Loucy (cell line): ENCODE measurements at regions not wholly inside any gene's neighbourhood (a gene's known extent, or its start where the extent isn't known, plus 50 kb on each side); places are given as distances from the start of the nearest gene placed in this dataset.

Source experiments
- H2AFZ ChIP-seq: fragments of 200-600 bp; sonication (generic); 2 replicates; pipeline ENCODE4 v1.6.0; 2016; ENCODE audit warnings: antibody characterized with exemption, mild to moderate bottlenecking, low read length, moderate library complexity
- H3F3A ChIP-seq: fragments of 200-600 bp; 2 replicates; pipeline ENCODE4 v1.6.0; 2016; ENCODE audit warnings: antibody characterized with exemption, low read depth, mild to moderate bottlenecking
- H3K27me3 ChIP-seq: fragments of 200-600 bp; sonication (generic); 2 replicates; pipeline ENCODE4 v1.6.1; 2014; ENCODE audit warnings: low read length, mild to moderate bottlenecking; ENCODE audit not compliant: insufficient read depth, poor library complexity, severe bottlenecking
- H3K36me3 ChIP-seq: fragments of 200-600 bp; sonication (generic); 2 replicates; pipeline ENCODE4 v1.6.1; 2016; ENCODE audit warnings: low read length; ENCODE audit not compliant: insufficient read depth
- H3K4me1 ChIP-seq: fragments of 200-600 bp; sonication (generic); 2 replicates; pipeline ENCODE4 v1.5.1; 2014; ENCODE audit warnings: low read length, mild to moderate bottlenecking; ENCODE audit not compliant: insufficient read depth, poor library complexity, severe bottlenecking
- H3K4me2 ChIP-seq: fragments of 200-600 bp; sonication (generic); 2 replicates; pipeline ENCODE4 v1.6.0; 2014; ENCODE audit warnings: antibody characterized with exemption, low read length, low read depth, mild to moderate bottlenecking; ENCODE audit not compliant: poor library complexity, severe bottlenecking
- H3K4me3 ChIP-seq: fragments of 200-600 bp; sonication (generic); 2 replicates; pipeline ENCODE4 v1.5.1; 2014; ENCODE audit warnings: low read length, mild to moderate bottlenecking, mixed read lengths; ENCODE audit not compliant: poor library complexity, severe bottlenecking
- H3K79me2 ChIP-seq: fragments of 200-600 bp; sonication (generic); 2 replicates; pipeline ENCODE4 v1.6.1; 2014; ENCODE audit warnings: low read length; ENCODE audit not compliant: insufficient read depth
- H3K9ac ChIP-seq: fragments of 200-600 bp; sonication (generic); 2 replicates; pipeline ENCODE4 v1.6.0; 2014; ENCODE audit warnings: mild to moderate bottlenecking, low read depth, low read length, moderate library complexity; ENCODE audit not compliant: poor library complexity, severe bottlenecking
- H3K9me2 ChIP-seq: fragments of 200-600 bp; sonication (generic); replicated peaks from 2 replicates; pipeline ENCODE4 v1.6.1; 2016; ENCODE audit warnings: low read depth, low read length, mixed read lengths
- H3K9me3 ChIP-seq: fragments of 200-600 bp; sonication (generic); 2 replicates; pipeline ENCODE4 v1.6.1; 2014; ENCODE audit warnings: mild to moderate bottlenecking, antibody characterized with exemption, low read length, low read depth; ENCODE audit not compliant: insufficient read depth
- H4K20me1 ChIP-seq: fragments of 200-600 bp; sonication (generic); 2 replicates; pipeline ENCODE4 v1.6.0; 2014; ENCODE audit warnings: antibody characterized with exemption, low read length, mild to moderate bottlenecking; ENCODE audit not compliant: insufficient read depth, poor library complexity, severe bottlenecking
- EZH2phosphoT487 ChIP-seq: fragments of 200-600 bp; IDR thresholded peaks from 2 replicates; pipeline ENCODE4 v1.6.1; 2018; ENCODE audit warnings: antibody characterized with exemption, mild to moderate bottlenecking, moderate library complexity, borderline replicate concordance
- TF ChIP-seq, protein P1 (sequence below): fragments of 200-600 bp; sonication (generic); conservative IDR thresholded peaks from 2 replicates; pipeline ENCODE4 v1.5.1; 2014; ENCODE audit warnings: mild to moderate bottlenecking, antibody characterized with exemption, low read length

GRCh38 chr16:59154295-59154694 lies 420.2 kb upstream of the GOT2 start:
- Histone ChIP-seq H3K4me2 (no peak overlapping the region), H3K79me2 (no peaks in the 10 kb centered on the region), H2AFZ (no peak overlapping the region), H3K36me3 (no peaks in the 10 kb centered on the region), H3K4me3 (no peak overlapping the region), H3K9me2 (no peaks in the 10 kb centered on the region), H3F3A (no peaks in the 10 kb centered on the region), H4K20me1 (no peaks in the 10 kb centered on the region), H3K9me3 (no peaks in the 10 kb centered on the region), H3K9ac (no peak overlapping the region), H3K27me3 (no peaks in the 10 kb centered on the region), H3K4me1 (no peaks in the 10 kb centered on the region)
- no peak for TF ChIP-seq EZH2phosphoT487
- TF ChIP-seq, protein P1, sequence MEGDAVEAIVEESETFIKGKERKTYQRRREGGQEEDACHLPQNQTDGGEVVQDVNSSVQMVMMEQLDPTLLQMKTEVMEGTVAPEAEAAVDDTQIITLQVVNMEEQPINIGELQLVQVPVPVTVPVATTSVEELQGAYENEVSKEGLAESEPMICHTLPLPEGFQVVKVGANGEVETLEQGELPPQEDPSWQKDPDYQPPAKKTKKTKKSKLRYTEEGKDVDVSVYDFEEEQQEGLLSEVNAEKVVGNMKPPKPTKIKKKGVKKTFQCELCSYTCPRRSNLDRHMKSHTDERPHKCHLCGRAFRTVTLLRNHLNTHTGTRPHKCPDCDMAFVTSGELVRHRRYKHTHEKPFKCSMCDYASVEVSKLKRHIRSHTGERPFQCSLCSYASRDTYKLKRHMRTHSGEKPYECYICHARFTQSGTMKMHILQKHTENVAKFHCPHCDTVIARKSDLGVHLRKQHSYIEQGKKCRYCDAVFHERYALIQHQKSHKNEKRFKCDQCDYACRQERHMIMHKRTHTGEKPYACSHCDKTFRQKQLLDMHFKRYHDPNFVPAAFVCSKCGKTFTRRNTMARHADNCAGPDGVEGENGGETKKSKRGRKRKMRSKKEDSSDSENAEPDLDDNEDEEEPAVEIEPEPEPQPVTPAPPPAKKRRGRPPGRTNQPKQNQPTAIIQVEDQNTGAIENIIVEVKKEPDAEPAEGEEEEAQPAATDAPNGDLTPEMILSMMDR, result no peak

GRCh38 chr16:59148769-59149155 lies 414.6 kb upstream of the GOT2 start:
- Histone ChIP-seq H3F3A (no peaks in the 10 kb centered on the region), H3K4me2 (no peak overlapping the region), H4K20me1 (no peaks in the 10 kb centered on the region), H3K9me2 (no peaks in the 10 kb centered on the region), H3K27me3 (no peaks in the 10 kb centered on the region), H3K9me3 (no peaks in the 10 kb centered on the region), H2AFZ (no peak overlapping the region), H3K4me1 (no peaks in the 10 kb centered on the region), H3K4me3 (no peak overlapping the region), H3K79me2 (no peaks in the 10 kb centered on the region), H3K9ac (no peak overlapping the region), H3K36me3 (no peaks in the 10 kb centered on the region)
- no peak for TF ChIP-seq EZH2phosphoT487
- TF ChIP-seq, protein P1, result no peak

- no peak overlapping the region for H2AFZ ChIP-seq
- no peak overlapping the region for H3K4me2 ChIP-seq
- no peaks in the 10 kb centered on the region for H3K27me3 ChIP-seq
- no peaks in the 10 kb centered on the region for H3K79me2 ChIP-seq
- no peaks in the 10 kb centered on the region for H3K9me2 ChIP-seq
- H3K36me3 ChIP-seq, result no peaks in the 10 kb centered on the region
- no peak overlapping the region for H3K9ac ChIP-seq
- no peaks in the 10 kb centered on the region for H3F3A ChIP-seq
- no peaks in the 10 kb centered on the region for H4K20me1 ChIP-seq
- H3K9me3 ChIP-seq, result no peaks in the 10 kb centered on the region
- no peak overlapping the region for H3K4me3 ChIP-seq
- TF ChIP-seq, protein P1, result no peak
- TF ChIP-seq EZH2phosphoT487, result no peak
- H3K4me1 ChIP-seq, result no peaks in the 10 kb centered on the region
These were observed 414.1 kb upstream of the GOT2 start for GRCh38 chr16:59148056-59148768.
